Caco-2 (cell line): ENCODE measurements at regions not wholly inside any gene's neighbourhood (a gene's known extent, or its start where the extent isn't known, plus 50 kb on each side); places are given as distances from the start of the nearest gene placed in this dataset.

ENCODE experiments used
- BruUV-seq: library from RNA; stranded (reverse); fragments of 400-500 nt; replicated peaks from 2 replicates; lab custom pipeline; 2021; lab: Mats Ljungman, UMichigan
- CTCF ChIA-PET: fragments of 300-600 bp; sonication (Branson Sonifier 250); formaldehyde crosslinking; loops from one replicate; lab custom pipeline; 2022; ENCODE audit warnings: antibody characterized with exemption; lab: Charles Lee
- POLR2A ChIA-PET: fragments of 300-600 bp; sonication (Branson Sonifier 250); formaldehyde crosslinking; loops from one replicate; lab custom pipeline; 2022; ENCODE audit warnings: antibody characterized with exemption; lab: Charles Lee
- DNase-seq, 2 experiments: peaks; one replicate each; pipeline versions ENCODE4 v3.0.0 to v3.0.0-alpha.2; 2020 to 2022
- H3K27me3 ChIP-seq: replicated peaks from 2 replicates; pipeline ENCODE4 v1.6.0; 2011; ENCODE audit warnings: low read length; ENCODE audit not compliant: control insufficient read depth, insufficient read depth
- H3K36me3 ChIP-seq: 2 replicates; pipeline ENCODE4 v1.5.1; 2011; ENCODE audit warnings: low read length; ENCODE audit not compliant: control insufficient read depth, insufficient read depth
- H3K4me1 ChIP-seq: fragments of 250-450 bp; sonication (Bioruptor Pico); 2 replicates; pipeline ENCODE4 v1.5.1; 2020; ENCODE audit warnings: mild to moderate bottlenecking
- H3K4me3 ChIP-seq: 2 replicates; pipeline ENCODE4 v1.5.1; 2011; ENCODE audit warnings: low read depth, mild to moderate bottlenecking, control low read depth, low read length
- H3K9me3 ChIP-seq: fragments of 250-450 bp; sonication (Bioruptor Pico); 2 replicates; pipeline ENCODE4 v1.5.1; 2020; ENCODE audit warnings: mild to moderate bottlenecking, moderate library complexity
- H3K27ac Mint-ChIP-seq: one replicate; pipeline ENCODE4 v1.8.0; 2022; ENCODE audit warnings: mixed read lengths; ENCODE audit not compliant: unreplicated experiment
- H3K27me3 Mint-ChIP-seq: one replicate; pipeline ENCODE4 v1.8.0; 2022; ENCODE audit warnings: mixed read lengths; ENCODE audit not compliant: insufficient read depth, unreplicated experiment
- H3K36me3 Mint-ChIP-seq: one replicate; pipeline ENCODE4 v1.8.0; 2022; ENCODE audit warnings: mild to moderate bottlenecking, mixed read lengths; ENCODE audit not compliant: insufficient read depth, unreplicated experiment
- H3K4me1 Mint-ChIP-seq: one replicate; pipeline ENCODE4 v1.8.0; 2022; ENCODE audit warnings: low read depth, mixed read lengths; ENCODE audit not compliant: unreplicated experiment
- H3K4me3 Mint-ChIP-seq: one replicate; pipeline ENCODE4 v1.8.0; 2022; ENCODE audit warnings: mild to moderate bottlenecking, moderate library complexity, mixed read lengths; ENCODE audit not compliant: unreplicated experiment
- H3K9me3 Mint-ChIP-seq: one replicate; pipeline ENCODE4 v1.8.0; 2022; ENCODE audit warnings: mixed read lengths; ENCODE audit not compliant: unreplicated experiment
- intact Hi-C: fragments of 100-400 bp; cut with micrococcal nuclease; formaldehyde crosslinking; loops from one replicate; pipeline ENCODE4 v1.10.0; 2022; ENCODE audit not compliant: unreplicated experiment
- TF ChIP-seq, protein P1 (sequence below), 2 experiments: fragments of 200-600 bp in 1 of 2; IDR thresholded peaks; 1 replicate in 1 of 2; 2 replicates in 1 of 2; pipeline versions ENCODE4 v1.5.1 to v1.8.0; 2011 to 2022; ENCODE audit warnings: antibody characterized with exemption in 1 of 2, control low read depth in 1 of 2, inconsistent platforms in 1 of 2, low read depth in 1 of 2, low read length in 1 of 2, mild to moderate bottlenecking in 1 of 2, moderate library complexity in 1 of 2; ENCODE audit not compliant: insufficient read depth in 1 of 2, severe bottlenecking in 1 of 2, unreplicated experiment in 1 of 2

DNA sequence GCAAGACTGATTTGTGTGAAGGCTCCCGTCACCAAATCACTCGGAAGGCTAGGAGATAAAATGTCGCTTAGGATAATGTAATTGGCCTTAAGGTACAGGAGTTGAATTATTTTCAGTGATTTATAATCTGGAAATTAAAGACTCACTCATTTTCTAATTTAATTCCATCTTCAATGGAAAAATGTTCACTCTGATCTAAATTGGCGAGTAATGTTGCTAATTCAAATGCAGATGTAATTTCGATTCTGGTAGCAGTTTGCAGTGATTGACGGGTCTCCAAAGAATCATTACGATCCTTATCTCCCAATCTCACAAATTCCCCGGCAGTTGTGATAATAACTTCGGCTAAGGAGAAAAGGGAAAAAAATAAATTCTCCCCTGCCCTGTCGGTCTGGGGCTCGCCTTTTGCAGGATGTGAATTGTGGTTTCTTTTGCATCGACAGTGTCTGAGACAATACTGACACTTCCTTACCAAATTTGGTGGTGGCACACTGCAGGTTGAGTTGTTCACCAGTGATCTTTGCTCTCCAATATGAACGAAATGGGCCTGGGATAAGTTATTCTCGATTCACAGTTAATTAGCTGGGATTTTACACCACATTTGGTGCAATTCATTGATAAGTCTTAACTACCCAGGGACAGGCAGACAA, 215.1 kb upstream of the GPR26 start:
- CTCF ChIA-PET = no interaction called here
- TF ChIP-seq, protein P1, sequence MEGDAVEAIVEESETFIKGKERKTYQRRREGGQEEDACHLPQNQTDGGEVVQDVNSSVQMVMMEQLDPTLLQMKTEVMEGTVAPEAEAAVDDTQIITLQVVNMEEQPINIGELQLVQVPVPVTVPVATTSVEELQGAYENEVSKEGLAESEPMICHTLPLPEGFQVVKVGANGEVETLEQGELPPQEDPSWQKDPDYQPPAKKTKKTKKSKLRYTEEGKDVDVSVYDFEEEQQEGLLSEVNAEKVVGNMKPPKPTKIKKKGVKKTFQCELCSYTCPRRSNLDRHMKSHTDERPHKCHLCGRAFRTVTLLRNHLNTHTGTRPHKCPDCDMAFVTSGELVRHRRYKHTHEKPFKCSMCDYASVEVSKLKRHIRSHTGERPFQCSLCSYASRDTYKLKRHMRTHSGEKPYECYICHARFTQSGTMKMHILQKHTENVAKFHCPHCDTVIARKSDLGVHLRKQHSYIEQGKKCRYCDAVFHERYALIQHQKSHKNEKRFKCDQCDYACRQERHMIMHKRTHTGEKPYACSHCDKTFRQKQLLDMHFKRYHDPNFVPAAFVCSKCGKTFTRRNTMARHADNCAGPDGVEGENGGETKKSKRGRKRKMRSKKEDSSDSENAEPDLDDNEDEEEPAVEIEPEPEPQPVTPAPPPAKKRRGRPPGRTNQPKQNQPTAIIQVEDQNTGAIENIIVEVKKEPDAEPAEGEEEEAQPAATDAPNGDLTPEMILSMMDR (IDR thresholded peaks at IDR 0.05; ENCODE audit: insufficient read depth in 1 of 2, low read depth in 1 of 2, low read length in 1 of 2, severe bottlenecking in 1 of 2, unreplicated experiment in 1 of 2) = no peak
- Histone ChIP-seq H3K36me3 (no peaks in the 10 kb centered on the region), H3K4me1 (no peaks in the 10 kb centered on the region), H3K27me3 (no peaks in the 10 kb centered on the region; the same call in 1 of the 2 replicates), H3K9me3 (no peaks in the 10 kb centered on the region), H3K4me3 (no peak overlapping the region)
- H3K27me3 Mint-ChIP-seq = peaks cover 16% of the 10 kb centered on the region
- H3K27ac Mint-ChIP-seq = no peak overlapping the region
- DNase-seq = no peak
- POLR2A ChIA-PET = no interaction called here
- no TSS peak for BruUV-seq
- no peaks in the 10 kb centered on the region for H3K9me3 Mint-ChIP-seq
- H3K4me1 Mint-ChIP-seq = no peaks in the 10 kb centered on the region
- no peaks in the 10 kb centered on the region for H3K36me3 Mint-ChIP-seq
- H3K4me3 Mint-ChIP-seq = no peak overlapping the region
- intact Hi-C loops = no loop called here

DNA sequence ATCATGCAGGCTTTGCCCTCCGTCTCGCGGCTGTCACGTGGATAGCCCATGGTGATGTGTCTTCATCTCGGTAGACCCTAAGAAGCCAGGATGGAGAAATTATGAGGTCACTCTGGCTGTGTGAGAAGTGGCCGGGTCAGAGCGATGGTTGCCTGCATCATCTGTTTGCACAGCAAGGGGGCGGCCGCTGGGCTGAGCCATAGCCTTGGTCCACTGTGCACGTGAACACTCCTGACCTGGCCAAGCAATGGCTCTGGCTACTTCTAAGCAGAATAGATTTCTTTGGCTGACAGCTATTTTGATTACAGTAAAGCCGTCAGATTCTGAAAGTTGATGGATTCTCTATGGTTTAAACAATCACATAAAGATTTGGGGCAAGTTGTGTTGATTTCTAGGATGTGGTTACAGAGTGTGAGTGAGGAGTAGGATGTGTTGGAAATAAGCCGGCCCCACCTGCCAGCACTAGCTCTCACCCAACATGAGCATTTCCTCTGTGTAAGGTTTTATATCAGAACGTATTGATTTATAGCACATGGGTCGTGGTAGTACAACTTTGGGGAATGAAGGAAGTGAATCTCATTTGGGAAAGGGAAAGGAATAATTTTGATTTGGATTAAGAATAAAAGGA, 214.4 kb upstream of the GPR26 start:
- BruUV-seq = no TSS peak
- Mint-ChIP-seq H3K27me3 (peaks cover 16% of the 10 kb centered on the region), H3K9me3 (no peaks in the 10 kb centered on the region), H3K27ac (no peak overlapping the region), H3K4me3 (no peak overlapping the region), H3K36me3 (no peaks in the 10 kb centered on the region), H3K4me1 (no peaks in the 10 kb centered on the region)
- no peak overlapping the region for H3K4me3 ChIP-seq
- TF ChIP-seq, protein P1 (IDR thresholded peaks at IDR 0.05; ENCODE audit: insufficient read depth in 1 of 2, low read depth in 1 of 2, low read length in 1 of 2, severe bottlenecking in 1 of 2, unreplicated experiment in 1 of 2) = peak; percentile 16 to 45
- no peaks in the 10 kb centered on the region for H3K4me1 ChIP-seq
- ChIA-PET POLR2A (no interaction called here), CTCF (no interaction called here)
- intact Hi-C loops = no loop called here
- no peaks in the 10 kb centered on the region for H3K36me3 ChIP-seq
- DNase-seq = peak in 1 of 2 experiments; percentile 36
- no peaks in the 10 kb centered on the region for H3K9me3 ChIP-seq
- H3K27me3 ChIP-seq = no peaks in the 10 kb centered on the region; the same call in 1 of the 2 replicates

DNA sequence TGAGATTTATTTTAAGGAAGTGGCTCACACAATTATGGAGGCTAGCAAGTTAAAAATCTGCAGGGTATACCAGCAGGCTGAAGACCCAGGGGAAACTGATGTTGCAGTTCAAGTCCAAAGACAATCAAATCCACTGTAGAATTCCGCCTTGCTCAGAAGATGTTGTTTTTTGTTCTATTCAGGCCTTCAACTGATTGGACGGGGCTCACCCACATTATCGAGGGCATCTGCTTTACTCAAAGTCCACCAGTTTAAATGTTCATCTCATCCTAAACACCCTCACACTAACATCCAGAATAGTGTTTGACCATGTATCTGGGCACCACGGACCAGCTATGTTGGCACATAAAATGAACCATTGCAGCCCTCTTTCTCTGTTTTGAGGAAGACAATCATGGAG, 211.2 kb upstream of the GPR26 start:
- H3K4me1 Mint-ChIP-seq = no peaks in the 10 kb centered on the region
- H3K4me3 Mint-ChIP-seq = no peak overlapping the region
- TF ChIP-seq, protein P1 (IDR thresholded peaks at IDR 0.05; ENCODE audit: insufficient read depth in 1 of 2, low read depth in 1 of 2, low read length in 1 of 2, severe bottlenecking in 1 of 2, unreplicated experiment in 1 of 2) = no peak
- H3K36me3 Mint-ChIP-seq = no peaks in the 10 kb centered on the region
- Histone ChIP-seq H3K4me1 (no peaks in the 10 kb centered on the region), H3K4me3 (no peak overlapping the region), H3K9me3 (no peaks in the 10 kb centered on the region), H3K36me3 (no peaks in the 10 kb centered on the region), H3K27me3 (no peaks in the 10 kb centered on the region; the same call in 1 of the 2 replicates)
- ChIA-PET CTCF (no interaction called here), POLR2A (no interaction called here)
- no peak overlapping the region for H3K27ac Mint-ChIP-seq
- intact Hi-C loops = no loop called here
- H3K27me3 Mint-ChIP-seq = peaks cover 20% of the 10 kb centered on the region
- H3K9me3 Mint-ChIP-seq = no peaks in the 10 kb centered on the region
- DNase-seq = no peak
- no TSS peak for BruUV-seq
